ENCODE measurements at regions not wholly inside any gene's neighbourhood (a gene's known extent, or its start where the extent isn't known, plus 50 kb on each side); places are given as distances from the start of the nearest gene placed in this dataset.

GRCh38 chrX:54695816-54696487 is 102.1 kb downstream of the ITIH6 start:
- Mint-ChIP-seq H3K4me1 (peaks cover 13% of the 10 kb centered on the region), H3K27me3 (ENCODE audit: low read depth) (no peaks in the 10 kb centered on the region), H3K36me3 (ENCODE audit: low read depth) (no peaks in the 10 kb centered on the region), H3K27ac (peak overlapping the region in 2 of 3 experiments; percentile 11 to 43), H3K4me3 (no peak overlapping the region), H3K9me3 (peaks cover 25% of the 10 kb centered on the region)
- TF ChIP-seq, protein P1, sequence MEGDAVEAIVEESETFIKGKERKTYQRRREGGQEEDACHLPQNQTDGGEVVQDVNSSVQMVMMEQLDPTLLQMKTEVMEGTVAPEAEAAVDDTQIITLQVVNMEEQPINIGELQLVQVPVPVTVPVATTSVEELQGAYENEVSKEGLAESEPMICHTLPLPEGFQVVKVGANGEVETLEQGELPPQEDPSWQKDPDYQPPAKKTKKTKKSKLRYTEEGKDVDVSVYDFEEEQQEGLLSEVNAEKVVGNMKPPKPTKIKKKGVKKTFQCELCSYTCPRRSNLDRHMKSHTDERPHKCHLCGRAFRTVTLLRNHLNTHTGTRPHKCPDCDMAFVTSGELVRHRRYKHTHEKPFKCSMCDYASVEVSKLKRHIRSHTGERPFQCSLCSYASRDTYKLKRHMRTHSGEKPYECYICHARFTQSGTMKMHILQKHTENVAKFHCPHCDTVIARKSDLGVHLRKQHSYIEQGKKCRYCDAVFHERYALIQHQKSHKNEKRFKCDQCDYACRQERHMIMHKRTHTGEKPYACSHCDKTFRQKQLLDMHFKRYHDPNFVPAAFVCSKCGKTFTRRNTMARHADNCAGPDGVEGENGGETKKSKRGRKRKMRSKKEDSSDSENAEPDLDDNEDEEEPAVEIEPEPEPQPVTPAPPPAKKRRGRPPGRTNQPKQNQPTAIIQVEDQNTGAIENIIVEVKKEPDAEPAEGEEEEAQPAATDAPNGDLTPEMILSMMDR (IDR thresholded peaks at IDR 0.05; ENCODE audit: unreplicated experiment in 3 of 3): no peak

All from nephron (organoid).